ENCODE measurements at regions not wholly inside any gene's neighbourhood (a gene's known extent, or its start where the extent isn't known, plus 50 kb on each side); places are given as distances from the start of the nearest gene placed in this dataset.
"Not testable (repeated sequence)": the region's sequence is repeated elsewhere in the genome, so short reads cannot be mapped to it uniquely, and the experiment has no call there.

GRCh38 chr2:85969367-85969766 is 80.6 kb upstream of the ST3GAL5 start:
- intact Hi-C loops (cut with micrococcal nuclease): not testable (repeated sequence)

GRCh38 chr2:85965770-85966169 is 77.0 kb upstream of the ST3GAL5 start:
- intact Hi-C loops (cut with micrococcal nuclease): not testable (repeated sequence)

DNA sequence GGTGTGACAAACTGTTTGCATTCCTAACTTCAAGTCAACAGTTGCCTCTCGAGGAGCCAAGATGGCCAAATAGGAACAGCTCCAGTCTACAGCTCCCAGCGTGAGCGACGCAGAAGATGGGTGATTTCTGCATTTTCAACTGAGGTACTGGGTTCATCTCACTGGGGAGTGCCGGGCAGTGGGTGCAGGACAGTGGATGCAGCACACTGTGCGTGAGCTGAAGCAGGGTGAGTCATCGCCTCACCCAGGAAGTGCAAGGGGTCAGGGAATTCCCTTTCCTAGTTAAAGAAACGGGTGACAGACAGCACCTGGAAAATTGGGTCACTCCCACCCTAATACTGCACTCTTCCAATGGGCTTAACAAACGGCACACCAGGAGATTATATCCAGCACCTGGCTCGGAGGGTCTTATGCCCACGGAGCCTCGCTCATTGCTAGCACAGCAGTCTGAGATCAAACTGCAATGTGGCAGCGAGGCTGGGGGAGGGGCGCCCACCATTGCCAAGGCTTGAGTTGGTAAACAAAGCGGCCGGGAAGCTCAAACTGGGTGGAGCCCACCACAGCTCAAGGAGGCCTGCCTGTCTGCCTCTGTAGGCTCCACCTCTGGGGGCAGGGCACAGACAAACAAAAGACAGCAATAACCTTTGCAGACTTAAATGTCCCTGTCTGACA is 75.1 kb upstream of the ST3GAL5 start:
- intact Hi-C loops (cut with micrococcal nuclease): loop anchor here (2.0 kb wide), 2 partner anchors 31 to 73 kb away; no protein-coding TSS in a partner anchor

DNA sequence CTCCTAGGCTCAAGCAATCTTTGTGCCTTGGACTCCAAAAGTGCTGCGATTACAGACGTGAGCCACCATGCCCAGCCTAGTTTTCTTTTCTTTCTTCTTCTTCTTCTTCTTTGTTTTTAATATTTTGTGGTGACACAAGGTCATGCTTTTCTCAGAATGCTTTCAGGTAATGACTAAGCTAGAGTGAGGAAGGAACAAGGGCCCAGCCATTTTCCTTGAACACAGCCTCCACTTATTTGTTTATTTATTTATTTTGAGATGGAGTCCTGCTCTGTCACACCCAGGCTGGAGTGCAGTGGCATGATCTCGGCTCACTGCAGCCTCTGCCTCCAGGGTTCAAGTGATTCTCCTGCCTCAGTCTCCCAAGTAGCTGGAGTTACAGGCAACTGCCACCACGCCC is 74.3 kb upstream of the ST3GAL5 start:
- intact Hi-C loops (cut with micrococcal nuclease): loop anchor here (2.0 kb wide), 2 partner anchors 32 to 74 kb away; no protein-coding TSS in a partner anchor

- intact Hi-C loops (cut with micrococcal nuclease): loop anchor here (2.0 kb wide), 2 partner anchors 33 to 75 kb away; no protein-coding TSS in a partner anchor
These were observed 73.0 kb upstream of the ST3GAL5 start for GRCh38 chr2:85961754-85962153.

DNA sequence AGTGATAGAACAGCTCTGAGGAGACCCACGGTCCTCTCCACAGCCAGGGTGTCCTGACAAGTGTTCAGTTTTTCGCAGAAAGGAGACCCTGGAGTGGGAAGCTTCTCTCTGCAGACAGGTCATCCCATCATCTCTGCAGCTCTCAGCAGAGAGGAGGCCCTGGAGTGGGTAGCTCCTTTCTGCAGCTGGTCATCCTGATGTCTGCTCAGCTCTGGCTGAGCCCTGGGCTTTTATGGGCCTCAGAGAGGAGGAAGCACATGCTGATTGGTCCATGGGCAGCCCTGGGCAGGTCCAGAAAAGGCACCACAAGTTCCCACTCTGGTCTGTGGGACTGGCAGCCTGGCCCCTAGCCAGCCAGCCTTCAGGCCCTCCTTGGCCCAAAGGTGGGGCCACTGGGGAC is 72.3 kb upstream of the ST3GAL5 start:
- intact Hi-C loops (cut with micrococcal nuclease): no loop called here

- intact Hi-C loops (cut with micrococcal nuclease): no loop called here
These were observed 71.0 kb upstream of the ST3GAL5 start for GRCh38 chr2:85959826-85960225.

DNA sequence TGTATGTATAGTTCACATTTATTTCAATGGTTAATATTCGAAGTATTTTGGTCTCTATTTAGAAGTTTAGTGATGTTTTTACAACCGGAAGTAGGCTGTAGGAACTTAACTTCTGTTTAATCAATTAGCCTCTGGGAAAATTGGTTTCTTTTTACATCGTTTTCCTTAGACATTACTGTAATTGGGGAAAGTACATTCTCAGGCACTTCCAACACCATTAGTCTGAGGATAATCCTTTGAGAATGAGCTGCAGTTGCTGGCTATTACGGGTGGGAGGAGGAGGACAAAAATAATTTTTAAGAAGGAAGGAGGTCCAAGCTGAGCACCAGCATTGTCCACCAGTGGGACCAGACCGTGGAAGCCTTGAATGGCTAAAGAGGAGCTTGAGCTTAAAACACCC is 70.4 kb upstream of the ST3GAL5 start:
- intact Hi-C loops (cut with micrococcal nuclease): no loop called here

GRCh38 chr2:85958731-85959130 is 69.9 kb upstream of the ST3GAL5 start:
- intact Hi-C loops (cut with micrococcal nuclease): no loop called here

GRCh38 chr2:85957256-85957655 is 68.5 kb upstream of the ST3GAL5 start:
- intact Hi-C loops (cut with micrococcal nuclease): no loop called here

DNA sequence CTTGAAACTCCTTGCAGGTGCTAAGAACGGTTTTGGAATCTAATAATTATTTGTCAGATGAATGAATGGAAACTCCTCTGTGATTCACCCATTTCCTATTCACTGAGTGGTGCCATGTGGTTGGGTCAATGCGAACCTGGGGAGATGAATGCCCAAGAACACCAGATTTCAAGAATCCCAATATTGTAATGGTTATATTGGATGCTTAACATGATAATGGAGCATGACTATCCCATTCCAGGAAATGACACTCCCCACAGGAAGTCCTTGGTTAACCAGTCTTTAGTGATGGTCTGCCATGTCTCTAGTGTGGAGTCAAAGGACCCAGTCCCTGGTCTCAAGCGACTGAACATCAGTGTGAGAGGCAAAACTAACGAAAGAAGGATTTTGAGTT is 67.9 kb upstream of the ST3GAL5 start:
- intact Hi-C loops (cut with micrococcal nuclease): no loop called here

DNA sequence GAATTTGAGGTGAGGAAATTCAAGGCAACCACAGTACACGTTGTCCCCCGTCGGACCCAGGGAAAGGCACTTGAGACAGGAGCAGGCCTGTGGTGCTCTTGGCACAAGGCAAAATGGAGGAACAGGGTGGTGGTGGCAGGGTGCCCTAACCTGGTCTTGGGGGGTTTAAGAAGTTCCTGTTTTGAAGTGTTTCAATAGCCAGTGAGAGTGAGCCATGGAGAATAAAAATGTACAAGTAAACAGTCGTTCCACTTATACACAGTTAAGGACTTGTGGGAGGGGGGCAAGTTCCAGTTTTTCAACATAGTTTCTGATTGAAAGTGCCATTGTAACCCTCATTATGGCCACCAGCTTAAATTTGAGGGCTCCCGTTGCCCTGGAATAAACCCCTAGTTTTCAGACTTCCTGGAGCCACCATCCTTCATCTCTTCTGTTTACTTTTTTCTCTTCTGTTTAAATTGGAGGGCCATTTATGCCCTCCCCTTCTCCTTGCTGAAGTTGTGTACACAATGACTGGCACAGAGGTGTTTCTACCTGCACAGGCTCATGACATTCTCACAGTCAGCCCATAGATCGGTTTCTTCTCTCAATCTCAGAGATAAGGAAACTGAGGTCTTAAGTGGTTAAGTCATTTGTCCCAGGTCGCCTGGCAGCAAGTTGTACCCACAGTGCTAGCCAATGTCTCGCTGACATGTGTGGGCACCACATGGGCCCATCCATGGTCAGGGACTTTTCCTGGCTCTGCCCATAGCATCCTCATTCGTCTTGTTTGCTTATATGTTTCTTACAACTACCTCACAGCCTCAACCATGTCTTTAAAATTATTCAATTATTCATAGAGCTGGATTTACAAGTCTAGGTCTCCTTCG is 66.0 kb upstream of the ST3GAL5 start:
- intact Hi-C loops (cut with micrococcal nuclease): no loop called here

DNA sequence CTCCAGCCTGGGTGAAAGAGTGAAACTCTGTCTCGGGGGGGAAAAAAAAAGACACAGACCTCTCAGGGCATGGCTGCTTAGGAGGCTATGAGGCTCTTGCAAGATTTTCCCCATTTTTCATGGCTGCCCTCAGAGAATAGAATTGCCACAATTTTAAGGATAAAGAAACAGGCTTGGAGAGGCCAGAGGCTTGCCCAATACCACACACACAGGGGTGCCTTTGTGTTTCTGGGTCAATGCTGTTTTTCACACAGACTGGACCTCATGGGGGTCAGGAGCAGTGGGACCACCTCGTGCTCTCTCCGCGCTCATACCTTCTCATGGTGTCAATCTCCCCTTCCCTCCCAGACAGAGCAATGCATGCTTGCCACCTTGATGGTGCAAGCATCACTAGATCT is 65.4 kb upstream of the ST3GAL5 start:
- intact Hi-C loops (cut with micrococcal nuclease): no loop called here

GRCh38 chr2:85953476-85953875 is 64.7 kb upstream of the ST3GAL5 start:
- intact Hi-C loops (cut with micrococcal nuclease): no loop called here

- intact Hi-C loops (cut with micrococcal nuclease): no loop called here
These were observed 63.5 kb upstream of the ST3GAL5 start for GRCh38 chr2:85952196-85952734.

DNA sequence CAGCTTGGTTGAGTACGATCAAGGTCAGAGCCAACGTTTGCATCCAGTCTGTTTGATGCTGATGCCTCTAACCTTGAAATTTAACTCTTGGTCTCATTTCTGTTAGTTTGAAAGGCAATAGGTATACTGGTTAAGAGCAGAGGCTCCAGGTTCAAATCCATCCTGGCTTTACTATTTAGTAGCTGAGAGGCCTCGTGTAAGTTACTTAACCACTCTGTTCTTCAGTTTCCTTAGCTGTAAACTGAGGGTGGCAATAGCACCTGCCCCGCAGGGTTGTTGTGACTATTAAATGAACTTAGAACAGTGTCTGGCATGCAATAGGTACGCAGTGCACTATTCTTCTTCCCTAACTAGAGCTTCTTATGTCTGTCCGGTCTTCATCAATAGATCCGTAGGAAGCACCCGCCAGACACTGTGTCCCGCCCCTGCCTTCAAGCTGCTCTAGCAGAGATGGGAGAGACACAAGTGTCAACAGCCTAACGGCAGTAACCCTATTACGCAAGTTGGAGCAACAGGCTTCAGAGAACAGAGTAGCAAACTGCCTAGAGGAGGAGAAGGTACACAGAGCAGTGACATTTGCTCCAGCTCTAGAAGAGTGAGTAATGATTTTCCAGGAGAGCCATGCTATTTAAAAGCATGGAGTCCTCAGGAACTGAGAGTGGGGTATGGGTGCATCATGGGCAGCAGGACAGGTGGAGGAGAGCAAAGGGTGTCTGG is 62.7 kb upstream of the ST3GAL5 start:
- intact Hi-C loops (cut with micrococcal nuclease): no loop called here

DNA sequence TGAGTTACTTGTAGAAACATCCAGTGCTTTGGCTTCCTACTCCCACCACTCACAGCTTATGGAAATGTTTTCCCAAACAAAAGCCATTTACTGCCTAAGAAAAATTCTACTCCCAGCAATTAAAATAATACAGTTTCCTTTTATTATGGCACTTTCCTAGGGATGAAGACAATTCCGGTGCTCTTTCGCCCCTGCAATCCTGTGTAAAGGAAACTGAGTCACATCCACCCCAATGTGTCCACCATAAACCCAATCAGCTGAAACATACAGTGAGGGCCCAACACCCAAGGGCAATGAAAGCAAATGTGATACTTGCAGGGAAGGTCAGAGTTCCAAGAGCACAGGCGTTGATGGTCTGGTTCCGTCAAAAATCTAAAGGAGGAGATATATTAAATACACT is 62.0 kb upstream of the ST3GAL5 start:
- intact Hi-C loops (cut with micrococcal nuclease): no loop called here

- intact Hi-C loops (cut with micrococcal nuclease): no loop called here
These were observed 60.5 kb upstream of the ST3GAL5 start for GRCh38 chr2:85949280-85949679.

DNA sequence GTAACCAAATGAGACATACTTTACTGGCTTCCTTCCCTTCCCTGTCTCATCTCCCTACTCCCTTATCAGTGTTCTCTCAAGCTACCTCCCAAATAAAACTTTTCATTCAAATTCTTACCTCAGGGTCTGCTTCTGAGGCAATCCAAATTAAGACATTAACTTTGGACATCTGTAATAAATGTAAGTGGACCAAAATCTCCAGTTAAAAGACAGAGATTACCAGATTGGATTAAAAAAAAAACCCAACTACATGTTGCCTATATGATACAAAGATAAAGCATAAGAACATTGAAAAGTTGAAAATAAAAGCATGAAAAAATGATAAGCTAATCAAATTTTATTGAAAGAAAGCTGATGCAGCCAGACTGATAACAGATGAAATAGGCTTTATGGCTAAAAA is 58.8 kb upstream of the ST3GAL5 start:
- intact Hi-C loops (cut with micrococcal nuclease): no loop called here

- intact Hi-C loops (cut with micrococcal nuclease): no loop called here
These were observed 56.8 kb upstream of the ST3GAL5 start for GRCh38 chr2:85945586-85945985.

GRCh38 chr2:85945172-85945571 is 56.4 kb upstream of the ST3GAL5 start:
- intact Hi-C loops (cut with micrococcal nuclease): no loop called here
